Ishikawa (cell line): ENCODE measurements at regions not wholly inside any gene's neighbourhood (a gene's known extent, or its start where the extent isn't known, plus 50 kb on each side); places are given as distances from the start of the nearest gene placed in this dataset.

Source experiments
- CEBPB ChIP-seq: IDR thresholded peaks from 2 replicates; pipeline ENCODE4 v1.6.1; 2012
- CREB1 ChIP-seq: IDR thresholded peaks from 2 replicates; pipeline ENCODE4 v1.6.1; 2012; ENCODE audit warnings: low read depth
- EGR1 ChIP-seq: IDR thresholded peaks from 2 replicates; pipeline ENCODE4 v1.6.1; 2012
- EP300 ChIP-seq: IDR thresholded peaks from 2 replicates; pipeline ENCODE4 v1.6.1; 2012; ENCODE audit warnings: borderline replicate concordance
- FOXM1 ChIP-seq: IDR thresholded peaks from 2 replicates; pipeline ENCODE4 v1.6.1; 2012; ENCODE audit warnings: low read depth, borderline replicate concordance
- NFIC ChIP-seq: IDR thresholded peaks from 2 replicates; pipeline ENCODE4 v1.6.1; 2012
- RAD21 ChIP-seq: IDR thresholded peaks from 2 replicates; pipeline ENCODE4 v1.6.1; 2012; ENCODE audit warnings: low read depth
- REST ChIP-seq: IDR thresholded peaks from 2 replicates; pipeline ENCODE4 v1.6.1; 2012; ENCODE audit warnings: low read depth, mild to moderate bottlenecking
- TAF1 ChIP-seq: IDR thresholded peaks from 2 replicates; pipeline ENCODE4 v1.6.1; 2012; ENCODE audit warnings: low read depth, mild to moderate bottlenecking
- TCF12 ChIP-seq: IDR thresholded peaks from 2 replicates; pipeline ENCODE4 v1.6.1; 2012; ENCODE audit warnings: low read depth
- TEAD4 ChIP-seq: IDR thresholded peaks from 2 replicates; pipeline ENCODE4 v1.6.1; 2012
- USF1 ChIP-seq: IDR thresholded peaks from 2 replicates; pipeline ENCODE4 v1.6.1; 2012
- YY1 ChIP-seq: IDR thresholded peaks from 2 replicates; pipeline ENCODE4 v1.6.1; 2012; ENCODE audit warnings: low read depth
- ZBTB7A ChIP-seq: IDR thresholded peaks from 2 replicates; pipeline ENCODE4 v1.6.1; 2012; ENCODE audit warnings: low read depth
- TF ChIP-seq, protein P1 (sequence below): IDR thresholded peaks from 2 replicates; pipeline ENCODE4 v1.6.1; 2012

DNA sequence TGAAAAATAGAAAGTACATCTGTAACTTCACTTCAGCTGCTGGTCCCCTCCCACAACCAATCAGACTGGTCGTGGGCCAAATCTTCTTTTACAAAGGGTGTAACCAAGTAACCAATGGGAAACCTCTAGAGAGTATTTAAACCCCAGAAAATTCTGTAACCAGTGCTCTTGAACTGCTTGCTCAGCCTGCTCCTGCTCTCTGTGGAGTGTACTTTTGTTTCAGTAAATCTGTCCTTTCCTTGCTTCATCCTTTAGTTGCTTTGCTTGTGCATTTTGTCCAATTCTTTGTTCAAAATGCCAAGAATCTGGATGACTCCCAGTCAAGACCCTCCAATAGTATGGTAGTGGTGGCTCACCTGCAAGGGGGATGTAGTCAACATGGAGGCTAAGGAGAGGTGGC, 489.1 kb downstream of the FUT8 start:
- no peak for TF ChIP-seq YY1
- no peak for TF ChIP-seq FOXM1
- no peak for TF ChIP-seq REST
- TF ChIP-seq TEAD4 = no peak
- no peak for TF ChIP-seq USF1
- no peak for TF ChIP-seq TCF12
- no peak for TF ChIP-seq EGR1
- no peak for TF ChIP-seq CREB1
- no peak for TF ChIP-seq EP300

- no peak for TF ChIP-seq CEBPB
- TF ChIP-seq RAD21 = no peak
- TF ChIP-seq REST = no peak
- no peak for TF ChIP-seq EP300
- TF ChIP-seq NFIC = no peak
- no peak for TF ChIP-seq CREB1
- TF ChIP-seq FOXM1 = no peak
- no peak for TF ChIP-seq ZBTB7A
- TF ChIP-seq YY1 = no peak
Observed at GRCh38 chr14:65904988-65905387, 492.5 kb downstream of the FUT8 start.

- TF ChIP-seq EGR1 (no peak), RAD21 (no peak), ZBTB7A (no peak), CREB1 (no peak), NFIC (no peak), TEAD4 (no peak), CEBPB (no peak), TAF1 (no peak), YY1 (no peak), TCF12 (no peak), USF1 (no peak), EP300 (no peak), REST (no peak)
- TF ChIP-seq, protein P1, sequence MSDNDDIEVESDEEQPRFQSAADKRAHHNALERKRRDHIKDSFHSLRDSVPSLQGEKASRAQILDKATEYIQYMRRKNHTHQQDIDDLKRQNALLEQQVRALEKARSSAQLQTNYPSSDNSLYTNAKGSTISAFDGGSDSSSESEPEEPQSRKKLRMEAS = no peak
Observed at GRCh38 chr14:65906344-65906743, 493.8 kb downstream of the FUT8 start.

GRCh38 chr14:65906948-65907347, 494.4 kb downstream of the FUT8 start:
- TF ChIP-seq NFIC = no peak
- TF ChIP-seq CEBPB = no peak
- TF ChIP-seq FOXM1 = no peak
- TF ChIP-seq, protein P1 = no peak
- no peak for TF ChIP-seq TAF1
- no peak for TF ChIP-seq TEAD4
- TF ChIP-seq CREB1 = no peak
- no peak for TF ChIP-seq YY1
- no peak for TF ChIP-seq USF1
- no peak for TF ChIP-seq EGR1
- TF ChIP-seq ZBTB7A = no peak
- TF ChIP-seq TCF12 = no peak
- no peak for TF ChIP-seq EP300
- no peak for TF ChIP-seq RAD21
- no peak for TF ChIP-seq REST
